Midbrain (tissue), 1 donor: ENCODE measurements at regions not wholly inside any gene's neighbourhood (a gene's known extent, or its start where the extent isn't known, plus 50 kb on each side); places are given as distances from the start of the nearest gene placed in this dataset.
"Not testable (repeated sequence)": the region's sequence is repeated elsewhere in the genome, so short reads cannot be mapped to it uniquely, and the experiment has no call there.

Experiments used
- DNase-seq: peaks from one replicate; lab custom pipeline; 2025; lab: John Stamatoyannopoulos, UW

GRCh38 chr16:16879567-16880251, 500.8 kb downstream of the NPIPA7 start:
- DNase-seq = no peak

GRCh38 chr16:16881814-16882213, 502.9 kb downstream of the NPIPA7 start:
- DNase-seq = no peak

- DNase-seq = no peak
These were observed 503.8 kb downstream of the NPIPA7 start for GRCh38 chr16:16882766-16883165.

GRCh38 chr16:16884451-16884850, 505.5 kb downstream of the NPIPA7 start:
- no peak for DNase-seq

- no peak for DNase-seq
These were observed 508.3 kb downstream of the NPIPA7 start for GRCh38 chr16:16887193-16887592.

- DNase-seq = no peak
These were observed 512.0 kb downstream of the NPIPA7 start for GRCh38 chr16:16890964-16891363.

GRCh38 chr16:16904601-16905000, 525.7 kb downstream of the NPIPA7 start:
- no peak for DNase-seq

GRCh38 chr16:16905850-16906249, 526.9 kb downstream of the NPIPA7 start:
- DNase-seq = no peak

- DNase-seq = no peak
These were observed 528.1 kb downstream of the NPIPA7 start for GRCh38 chr16:16907089-16907488.

- DNase-seq = no peak
These were observed 529.1 kb downstream of the NPIPA7 start for GRCh38 chr16:16908077-16908476.

- no peak for DNase-seq
These were observed 530.2 kb downstream of the NPIPA7 start for GRCh38 chr16:16909126-16909525.

GRCh38 chr16:16910666-16911065, 531.7 kb downstream of the NPIPA7 start:
- DNase-seq = no peak

GRCh38 chr16:16915771-16916170, 536.8 kb downstream of the NPIPA7 start:
- DNase-seq = no peak

GRCh38 chr16:16917191-16917785, 538.3 kb downstream of the NPIPA7 start:
- no peak for DNase-seq

GRCh38 chr16:16923479-16923878, 544.5 kb downstream of the NPIPA7 start:
- DNase-seq = no peak

- no peak for DNase-seq
These were observed 545.7 kb downstream of the NPIPA7 start for GRCh38 chr16:16924613-16925012.

- DNase-seq = no peak
These were observed 545.3 kb downstream of the XYLT1 start for GRCh38 chr16:16925432-16925831.

- no peak for DNase-seq
These were observed 542.1 kb downstream of the XYLT1 start for GRCh38 chr16:16928532-16929109.

GRCh38 chr16:16930309-16931000, 540.3 kb downstream of the XYLT1 start:
- DNase-seq = no peak

- DNase-seq = no peak
These were observed 536.9 kb downstream of the XYLT1 start for GRCh38 chr16:16933861-16934260.

GRCh38 chr16:16934660-16935059, 536.1 kb downstream of the XYLT1 start:
- no peak for DNase-seq

- not testable (repeated sequence) for DNase-seq
These were observed 534.9 kb downstream of the XYLT1 start for GRCh38 chr16:16935909-16936308.

- no peak for DNase-seq
These were observed 533.2 kb downstream of the XYLT1 start for GRCh38 chr16:16937576-16937975.
